GM19240 (cell line): ENCODE measurements at regions not wholly inside any gene's neighbourhood (a gene's known extent, or its start where the extent isn't known, plus 50 kb on each side); places are given as distances from the start of the nearest gene placed in this dataset.

Source experiments
- DNase-seq: peaks from one replicate; pipeline ENCODE4 v3.0.0; 2011; ENCODE audit warnings: low spot score; ENCODE audit not compliant: insufficient read length

DNA sequence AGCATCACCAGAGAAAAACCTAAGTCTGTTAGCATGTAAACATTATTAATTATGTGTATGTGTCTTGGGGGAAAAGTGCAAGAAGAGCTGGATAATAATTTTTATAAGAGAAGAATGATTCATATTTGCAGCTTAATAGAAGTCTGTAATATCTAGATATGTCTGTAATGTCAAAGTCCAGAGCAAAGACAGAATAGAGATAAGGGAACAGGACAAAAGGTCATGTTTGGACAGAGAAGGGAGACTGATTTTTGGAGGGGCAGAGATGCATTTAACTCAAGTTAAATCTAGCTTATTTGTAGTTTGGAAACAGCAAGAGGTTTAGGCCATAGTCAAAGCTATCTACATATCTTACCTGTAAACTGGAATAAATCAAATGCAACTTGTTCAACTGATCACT is 61.2 kb downstream of the MAGED1 start:
- DNase-seq, result no peak

- DNase-seq, result peak; percentile 7
Measured at GRCh38 chrX:51955200-51955599, 61.8 kb downstream of the MAGED1 start.

GRCh38 chrX:51956441-51956840 is 63.0 kb downstream of the MAGED1 start:
- no peak for DNase-seq

DNA sequence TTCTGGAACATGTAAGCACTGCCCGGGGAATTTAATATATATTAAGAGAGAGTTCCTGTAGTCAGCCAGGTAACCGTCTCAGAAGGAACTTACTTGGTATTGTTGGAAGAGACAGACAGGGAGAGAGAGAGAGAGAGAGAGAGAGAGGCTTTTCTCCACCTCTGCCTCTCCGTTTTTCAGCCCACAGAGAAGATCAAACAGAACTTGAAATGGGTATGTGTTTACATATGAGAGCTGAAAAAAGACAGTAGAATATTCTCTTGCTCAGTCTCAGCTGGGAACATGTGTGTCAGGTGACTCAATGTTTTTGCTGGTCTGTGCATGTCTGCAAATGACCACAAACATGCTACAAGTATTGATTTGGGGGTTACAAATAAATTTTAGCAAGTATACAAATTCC is 81.9 kb downstream of the MAGED1 start:
- DNase-seq, result no peak

- DNase-seq, result no peak
Measured at GRCh38 chrX:51975811-51976210, 82.4 kb downstream of the MAGED1 start.

DNA sequence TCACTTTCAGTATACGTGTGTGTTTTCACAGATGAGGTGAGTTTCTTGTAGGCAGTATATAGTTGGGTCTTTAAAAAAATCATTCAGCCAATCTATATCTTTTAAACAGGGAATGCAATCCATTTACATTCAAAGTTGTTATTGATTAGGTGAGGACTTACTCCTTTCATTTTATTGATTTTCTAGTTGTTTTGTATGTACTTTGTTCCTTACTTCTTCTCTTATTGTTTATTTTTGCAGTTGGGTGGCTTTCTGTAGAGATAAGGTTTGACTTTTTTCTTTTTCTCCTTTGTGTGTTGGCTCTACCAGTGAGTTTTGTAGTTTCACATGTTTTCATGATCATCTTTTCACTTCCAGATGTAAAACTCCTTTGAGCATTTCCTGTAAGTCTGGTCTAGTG is 83.1 kb downstream of the MAGED1 start:
- DNase-seq, result no peak
